HG02763 (cell line): ENCODE measurements at regions not wholly inside any gene's neighbourhood (a gene's known extent, or its start where the extent isn't known, plus 50 kb on each side); places are given as distances from the start of the nearest gene placed in this dataset.
"Not testable (repeated sequence)": the region's sequence is repeated elsewhere in the genome, so short reads cannot be mapped to it uniquely, and the experiment has no call there.

Experiments used
- ATAC-seq: cut with Tn5 transposase; IDR thresholded peaks from one replicate; pipeline ENCODE4 v1.9.1; 2021; ENCODE audit warnings: mild to moderate bottlenecking, moderate library complexity; ENCODE audit not compliant: unreplicated experiment

DNA sequence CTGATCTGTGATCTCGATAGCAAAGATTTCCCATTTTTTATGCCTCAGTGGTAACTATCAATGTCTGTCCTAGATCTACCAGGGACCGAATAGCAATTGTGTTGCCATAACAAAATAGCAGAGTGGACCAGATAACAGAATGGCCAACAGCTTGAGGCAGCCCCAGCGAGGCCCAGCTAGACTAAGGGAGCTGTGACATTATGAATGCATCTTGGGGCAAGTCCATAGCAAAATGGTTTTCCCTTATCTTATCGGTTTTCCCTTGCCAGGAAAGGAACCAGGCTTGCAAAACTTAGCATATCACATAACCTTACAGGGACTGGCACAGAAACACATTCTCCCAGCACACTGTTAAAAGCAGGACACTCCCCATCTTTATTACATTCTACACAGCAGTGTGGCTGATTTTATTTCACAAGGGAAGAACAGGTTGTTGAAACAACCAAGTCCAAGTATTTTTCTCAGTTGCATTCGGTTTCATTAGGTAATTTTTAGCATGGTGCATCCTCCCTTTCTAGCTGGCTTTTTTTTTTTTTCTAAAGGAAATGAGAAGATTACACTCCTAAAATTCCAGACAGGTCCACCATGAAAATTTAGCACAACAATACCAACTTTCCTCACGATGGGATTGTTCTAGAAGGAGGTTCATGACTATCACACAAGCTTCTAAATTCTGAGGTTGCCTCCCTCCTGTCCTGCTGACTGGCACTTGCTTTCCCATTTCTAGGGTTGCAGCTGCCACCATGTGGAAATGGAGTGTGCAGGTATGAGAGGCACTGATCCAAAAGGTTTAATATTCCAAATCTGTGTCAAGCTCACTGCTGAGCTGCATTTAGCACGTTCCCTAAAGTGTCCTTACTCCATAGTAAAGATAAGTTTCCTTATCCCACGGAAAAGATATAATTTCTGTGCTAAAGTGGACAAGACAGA lies 97.0 kb upstream of the SLC35G4 start:
- no peak for ATAC-seq

DNA sequence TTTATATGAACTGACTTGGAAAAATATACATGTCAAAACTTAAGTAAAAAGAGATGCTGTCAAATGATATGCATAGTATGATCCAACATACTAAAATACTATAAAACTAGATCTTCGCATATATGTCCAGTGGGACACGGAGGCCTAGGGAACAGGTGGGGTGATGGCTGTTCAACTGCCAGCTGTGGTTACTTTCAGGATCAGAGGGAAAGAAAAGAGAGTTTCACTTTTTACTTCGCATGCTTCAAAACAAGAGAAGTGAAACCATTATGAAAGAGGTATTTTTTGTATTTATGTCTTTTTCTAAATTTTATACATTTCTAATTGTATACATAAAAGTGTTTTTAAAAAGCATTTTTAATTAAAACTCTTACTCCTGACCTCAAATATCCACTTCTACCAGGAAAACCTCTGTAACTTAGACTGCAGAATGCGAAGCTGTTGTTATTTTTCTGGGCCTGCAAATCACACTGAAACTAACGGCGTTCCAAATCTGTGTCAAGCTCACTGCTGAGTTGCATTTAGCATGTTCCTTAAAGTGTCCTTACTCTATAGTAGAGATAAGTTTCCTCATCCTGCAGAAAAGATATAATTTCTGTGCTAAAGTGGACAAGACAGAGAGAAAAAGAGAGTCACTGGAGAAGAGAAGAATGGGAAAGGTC lies 97.8 kb upstream of the SLC35G4 start:
- peak; percentile 91 for ATAC-seq

DNA sequence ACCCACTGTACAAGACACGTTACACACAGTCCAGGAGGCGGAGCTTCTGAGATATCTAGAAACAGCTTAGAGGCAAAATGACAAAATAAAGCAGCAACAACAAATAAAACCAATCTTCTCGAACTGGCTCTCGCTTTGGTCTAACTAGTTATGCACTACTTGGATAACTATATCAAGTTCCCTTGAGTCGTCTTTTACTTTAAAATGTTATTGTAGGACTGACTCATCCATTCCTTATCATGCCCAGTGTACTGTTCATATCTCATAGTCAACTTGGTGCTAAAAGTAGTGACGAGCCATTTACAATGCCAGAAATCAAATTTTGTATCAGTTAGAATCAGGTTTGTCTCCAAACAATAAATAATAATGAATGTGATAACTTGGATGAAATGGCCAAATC lies 102.5 kb upstream of the SLC35G4 start:
- no peak for ATAC-seq

GRCh38 chr18:11505993-11506392 lies 103.4 kb upstream of the SLC35G4 start:
- no peak for ATAC-seq

- ATAC-seq: no peak
These were observed 104.4 kb upstream of the SLC35G4 start for GRCh38 chr18:11504962-11505361.

GRCh38 chr18:11502368-11502767 lies 107.0 kb upstream of the SLC35G4 start:
- ATAC-seq: no peak

GRCh38 chr18:11501352-11501751 lies 108.0 kb upstream of the SLC35G4 start:
- no peak for ATAC-seq

DNA sequence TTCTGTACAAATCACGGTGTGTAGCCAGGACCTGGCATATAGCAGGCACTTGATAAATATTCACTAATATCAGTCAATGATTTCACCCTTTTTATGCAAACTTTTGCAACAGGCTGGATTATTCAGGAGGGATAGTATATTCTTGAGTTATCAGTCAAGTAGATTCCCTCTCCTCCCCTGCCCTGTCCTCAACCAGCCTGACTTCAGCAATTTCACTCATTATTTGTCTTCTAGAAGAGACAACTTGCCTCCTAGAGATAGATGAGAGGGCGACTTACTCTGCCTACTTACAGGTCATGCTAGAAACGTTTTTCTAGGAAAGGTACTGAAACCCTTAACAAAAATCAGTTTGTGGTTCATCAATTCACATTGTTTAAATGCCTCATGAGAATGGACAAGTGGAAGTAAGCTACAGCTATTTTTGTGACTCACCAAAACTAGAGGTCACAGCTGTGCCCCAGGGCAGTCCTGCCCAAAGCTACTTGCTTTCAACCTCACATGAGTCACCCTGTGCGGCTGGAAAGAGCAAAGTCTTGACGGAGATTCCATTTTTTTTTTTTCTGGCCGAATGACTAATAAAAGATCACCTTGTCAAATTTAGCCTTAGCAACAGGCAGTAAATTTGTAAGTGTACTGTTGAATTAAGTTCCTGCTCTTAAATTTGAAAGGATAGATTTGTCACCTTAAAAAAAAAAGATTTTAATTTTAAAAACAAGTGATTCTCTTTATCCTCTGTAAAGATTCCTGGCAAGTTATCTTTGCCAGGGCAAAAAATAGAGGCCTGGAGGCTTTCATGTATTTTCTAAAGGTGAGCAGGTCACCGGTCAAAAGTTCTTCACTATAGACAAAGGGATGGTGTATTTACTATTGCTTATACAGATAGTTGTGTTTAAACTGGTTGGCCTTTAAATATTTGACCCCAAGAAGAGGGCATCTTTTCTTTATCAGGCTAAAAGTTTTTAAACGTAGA lies 109.0 kb upstream of the SLC35G4 start:
- no peak for ATAC-seq

DNA sequence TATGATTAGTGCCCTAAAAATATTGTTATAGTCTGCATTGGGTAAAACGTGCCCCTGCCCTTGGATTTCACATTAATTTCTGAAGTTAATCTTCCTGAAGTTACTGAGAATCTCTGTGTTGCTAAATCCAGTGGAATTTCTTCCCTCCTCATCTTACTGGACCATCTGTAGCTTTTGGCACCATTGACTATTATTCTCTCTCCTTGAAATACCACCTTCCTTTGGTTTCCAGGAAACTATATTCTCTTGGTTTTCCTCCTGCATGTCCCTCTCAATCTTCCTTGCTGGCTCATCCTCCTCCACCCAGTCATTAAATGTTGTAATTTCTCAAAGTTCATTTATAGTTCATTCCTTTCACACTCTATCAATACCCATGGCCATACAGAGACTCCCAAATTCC lies 110.6 kb upstream of the SLC35G4 start:
- no peak for ATAC-seq

DNA sequence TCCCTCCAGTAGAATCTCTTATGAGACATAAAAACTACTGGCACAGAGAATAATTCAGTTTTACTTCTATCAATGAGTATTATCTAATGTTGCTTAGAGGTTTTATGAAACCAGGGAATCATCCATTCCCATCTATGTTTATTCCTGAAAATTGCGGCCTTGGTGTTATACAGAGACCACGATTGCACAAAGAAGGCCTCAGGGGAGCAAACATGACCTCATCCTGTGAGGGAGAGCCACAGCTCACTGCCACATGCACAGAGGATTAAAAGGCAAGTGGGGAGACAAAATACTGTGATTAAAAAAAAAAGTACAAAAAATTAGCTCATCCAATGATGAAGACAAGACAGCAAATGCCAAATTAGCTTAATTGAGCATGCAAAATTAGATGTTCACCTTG lies 111.8 kb upstream of the SLC35G4 start:
- ATAC-seq: no peak

DNA sequence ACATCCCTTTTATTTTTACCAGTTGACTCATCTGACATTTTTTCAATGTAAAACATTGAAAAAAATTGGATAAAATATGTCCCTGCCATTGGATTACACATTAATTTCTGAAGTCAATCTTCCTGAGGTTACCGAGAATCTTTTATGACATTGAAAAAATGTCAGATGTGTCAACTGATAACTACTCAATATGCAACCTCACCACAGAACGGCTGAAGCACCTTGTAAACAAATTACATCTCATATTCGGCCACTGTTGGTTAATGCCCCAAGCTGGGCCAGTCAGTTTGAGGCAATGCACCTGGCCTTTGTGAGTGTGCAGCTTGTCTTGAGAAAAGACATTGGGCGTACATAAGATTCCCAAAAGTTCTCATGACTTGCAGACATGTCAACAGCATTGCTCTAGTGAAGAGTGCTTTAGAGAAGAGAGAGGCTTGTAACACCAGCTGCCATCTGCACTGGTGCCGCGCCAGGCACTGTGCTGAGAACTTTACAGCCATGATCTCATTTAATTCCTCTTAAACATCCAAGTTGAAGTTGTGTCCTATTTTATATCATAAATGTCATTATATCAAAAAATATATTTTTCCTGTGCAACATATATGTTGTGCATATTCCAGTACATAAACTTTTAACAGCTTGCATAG lies 112.7 kb upstream of the SLC35G4 start:
- ATAC-seq: no peak

GRCh38 chr18:11495441-11495840 lies 114.0 kb upstream of the SLC35G4 start:
- ATAC-seq: no peak

- ATAC-seq: no peak
These were observed 115.3 kb upstream of the SLC35G4 start for GRCh38 chr18:11494107-11494506.

GRCh38 chr18:11489266-11489899 lies 120.0 kb upstream of the SLC35G4 start:
- no peak for ATAC-seq

GRCh38 chr18:11488175-11488574 lies 121.2 kb upstream of the SLC35G4 start:
- ATAC-seq: no peak

GRCh38 chr18:11487390-11487789 lies 122.0 kb upstream of the SLC35G4 start:
- ATAC-seq: no peak

DNA sequence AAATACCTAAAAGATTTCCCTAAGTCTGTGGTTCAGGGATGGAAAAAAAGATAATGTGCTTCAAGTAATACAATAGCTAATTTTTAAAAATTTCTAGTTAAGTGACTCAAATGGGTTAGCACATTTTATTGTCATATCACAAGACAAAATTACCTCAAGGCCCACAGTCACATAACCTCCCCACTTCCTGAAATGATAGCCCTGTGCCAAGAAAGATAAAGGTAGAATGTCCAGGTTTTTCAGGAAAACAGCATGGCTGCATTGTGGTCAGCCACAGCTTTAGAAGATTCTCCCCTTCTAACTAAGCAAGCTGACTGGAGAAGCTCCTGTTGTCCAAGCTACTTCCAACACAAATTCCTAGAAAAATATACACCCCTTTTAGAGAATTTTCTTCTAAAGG lies 127.1 kb upstream of the SLC35G4 start:
- ATAC-seq: no peak

- ATAC-seq: no peak
These were observed 128.7 kb upstream of the SLC35G4 start for GRCh38 chr18:11480692-11481091.

- not testable (repeated sequence) for ATAC-seq
These were observed 130.4 kb upstream of the SLC35G4 start for GRCh38 chr18:11479031-11479430.

GRCh38 chr18:11470941-11471340 lies 138.5 kb upstream of the SLC35G4 start:
- ATAC-seq: no peak
